Fibroblast of skin of left quadriceps (primary cell): ENCODE measurements at regions not wholly inside any gene's neighbourhood (a gene's known extent, or its start where the extent isn't known, plus 50 kb on each side); places are given as distances from the start of the nearest gene placed in this dataset.

Source experiments
- DNase-seq, 2 experiments: peaks; one replicate each; pipeline ENCODE4 v3.0.0-alpha.2; 2013; ENCODE audit warnings: low read depth in 2 of 2

DNA sequence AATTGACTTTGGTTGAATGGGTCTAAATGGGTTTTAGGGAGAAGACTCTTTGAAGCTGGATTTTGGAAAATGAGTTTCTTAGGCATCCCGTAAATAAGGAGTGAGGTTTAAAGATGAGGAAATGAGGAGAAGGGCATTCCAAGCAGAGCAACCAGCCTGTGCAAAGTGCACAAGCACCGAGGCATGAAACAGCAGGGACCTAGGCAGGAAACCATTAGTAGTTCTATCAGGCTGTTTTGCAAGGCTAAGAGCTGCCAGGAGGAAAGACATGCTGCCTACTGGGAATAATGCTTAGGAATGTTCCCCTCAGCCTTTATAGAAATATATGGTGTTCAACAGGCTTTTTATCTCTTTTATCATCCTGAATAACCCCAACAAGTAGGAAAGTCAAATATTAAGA is 153.1 kb upstream of the FGGY start:
- peak in 1 of 2 experiments; percentile 45 for DNase-seq

DNA sequence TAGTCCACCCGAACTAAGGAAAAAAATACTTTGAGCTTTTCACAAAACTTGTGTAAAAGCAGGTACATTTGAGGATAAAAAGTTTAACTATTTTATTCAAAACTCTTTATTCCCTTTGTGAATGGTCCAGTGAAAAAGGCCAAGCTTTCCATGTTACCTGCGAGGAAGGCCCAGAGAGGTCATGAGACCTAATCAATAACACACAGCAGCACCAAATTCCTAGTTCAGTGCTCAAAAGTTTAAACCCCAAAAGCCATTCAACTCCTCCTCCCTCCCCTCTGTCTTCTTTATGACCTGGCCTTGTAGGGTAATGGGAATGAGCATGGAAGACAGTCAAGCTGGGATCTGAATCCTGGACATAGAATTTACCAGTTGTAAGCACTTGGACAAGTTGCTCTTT is 151.9 kb upstream of the FGGY start:
- DNase-seq: no peak

DNA sequence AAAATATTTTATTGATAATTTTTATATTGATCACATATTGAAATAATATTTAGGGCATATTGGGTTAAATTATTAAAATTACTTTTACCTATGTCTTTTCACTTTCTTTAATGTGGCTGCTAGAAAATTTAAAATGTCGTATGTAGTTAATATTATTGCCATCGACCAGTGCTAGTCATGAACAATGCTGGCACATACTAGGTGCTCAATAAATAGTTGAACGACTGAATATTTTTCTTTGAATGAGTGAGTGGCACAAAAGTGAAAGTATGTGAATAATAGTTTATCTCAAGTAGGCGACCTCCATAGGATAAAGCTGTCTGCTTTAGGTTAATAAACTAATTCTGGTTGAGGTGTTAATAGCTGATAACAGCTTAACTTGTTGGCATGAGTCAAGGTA is 150.8 kb upstream of the FGGY start:
- DNase-seq: no peak

DNA sequence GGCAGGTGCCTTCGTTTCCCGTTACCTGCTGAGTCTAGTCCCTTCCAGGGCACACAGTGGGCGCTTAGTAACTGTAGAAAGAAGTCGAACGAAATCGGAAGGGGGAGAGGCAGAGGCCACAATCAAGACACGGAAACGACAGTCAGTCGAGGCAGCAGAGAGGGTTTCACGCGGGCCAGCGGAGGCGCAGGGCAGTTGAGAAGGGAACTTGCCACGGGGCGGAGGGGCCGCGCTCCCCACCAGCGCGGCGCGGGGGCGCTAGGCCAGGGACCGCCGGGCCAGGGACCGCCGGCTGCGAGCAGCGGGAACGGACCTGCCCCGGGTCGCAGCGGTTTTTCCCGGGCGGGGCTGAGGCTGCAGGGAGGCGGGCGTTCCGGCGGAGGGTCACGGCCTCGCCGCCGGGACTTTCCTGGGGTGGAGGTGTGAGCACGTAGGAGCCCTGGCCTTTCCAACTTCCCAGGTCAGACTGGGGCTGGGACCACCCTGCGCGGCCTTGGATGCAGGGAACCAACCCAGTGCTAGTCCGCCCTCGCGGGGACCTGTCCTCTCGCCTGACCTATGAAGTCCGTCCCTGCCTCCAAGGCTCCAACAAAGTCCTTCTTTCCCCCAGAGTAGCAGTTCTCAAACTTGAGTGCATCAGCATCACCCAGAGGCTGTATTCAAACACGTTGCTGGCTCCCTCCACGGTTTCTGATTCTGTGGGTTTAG is 150.1 kb upstream of the FGGY start:
- no peak for DNase-seq

DNA sequence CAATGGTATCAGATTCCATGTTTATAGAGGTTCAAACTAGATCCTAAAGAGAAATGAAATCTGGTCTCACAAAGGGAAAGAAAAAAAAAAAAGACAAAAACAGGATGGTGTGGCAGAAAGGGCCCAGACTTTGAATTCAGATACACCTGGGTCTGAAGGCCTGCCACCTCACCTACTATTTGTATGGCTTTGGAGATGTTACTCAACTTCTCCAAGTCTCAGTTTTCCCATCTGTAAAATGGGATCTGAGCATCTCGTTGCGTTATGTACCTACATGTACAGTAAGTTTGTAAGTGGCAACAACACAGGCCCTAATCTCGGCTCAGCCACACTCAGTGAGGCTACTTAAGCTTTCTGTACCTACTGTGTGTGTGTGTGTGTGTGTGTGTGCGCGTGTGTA is 147.5 kb upstream of the FGGY start:
- DNase-seq: no peak

DNA sequence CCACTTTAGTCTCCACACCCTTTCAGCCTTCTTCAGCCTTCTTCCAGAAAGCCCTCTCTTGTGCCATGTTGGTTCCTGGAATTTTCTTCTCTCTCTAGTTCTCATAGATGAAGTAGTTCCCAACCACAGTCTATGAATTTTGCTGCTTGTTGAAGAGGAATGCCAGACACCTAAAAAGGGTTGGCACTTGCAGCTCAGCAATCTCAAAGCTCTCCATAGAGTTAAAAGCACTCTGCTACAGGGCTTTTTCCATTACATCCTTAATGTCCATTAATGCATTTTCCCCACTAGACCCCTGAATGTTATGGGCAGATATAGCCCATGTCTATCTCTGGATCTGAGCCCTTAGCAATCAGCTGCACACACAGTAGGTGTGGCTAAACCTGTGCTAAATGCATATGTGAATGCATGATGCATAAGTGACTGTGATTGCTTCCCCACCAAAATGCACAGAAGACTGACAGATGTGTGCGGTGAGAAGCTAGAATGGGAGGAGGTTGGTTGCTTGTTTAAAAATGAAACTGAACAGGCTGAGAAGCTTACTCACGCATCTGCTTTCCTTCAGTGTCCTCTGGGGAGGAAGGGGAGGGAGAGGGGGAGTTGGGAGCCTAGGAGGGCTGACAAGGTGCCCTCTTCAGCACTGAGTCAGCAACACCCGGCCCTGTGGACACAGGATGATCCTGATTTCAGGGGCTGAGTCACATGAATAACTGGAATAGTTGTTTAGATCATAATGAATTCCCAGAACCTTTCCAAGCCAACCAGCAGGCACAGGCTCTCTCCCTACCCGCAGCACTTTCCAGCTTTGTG is 146.1 kb upstream of the FGGY start:
- peak; percentile 99 for DNase-seq

DNA sequence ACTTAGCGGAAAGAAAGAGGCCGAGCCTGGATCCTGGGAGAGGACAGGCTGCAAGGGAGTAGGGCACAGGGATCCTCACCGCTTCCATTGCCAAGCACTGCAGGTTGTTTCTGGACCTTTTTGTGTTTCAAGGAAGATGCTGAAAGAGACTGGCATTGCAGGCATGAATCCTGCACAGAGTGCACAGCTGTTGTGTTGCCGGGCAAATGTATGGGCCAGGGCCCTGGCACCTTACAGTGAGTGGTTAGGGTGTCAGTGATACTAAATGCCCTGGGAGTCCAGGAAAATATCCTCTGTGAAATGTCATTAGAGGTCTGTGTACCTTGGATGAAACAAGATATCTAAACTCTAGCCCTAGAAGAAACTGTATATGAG is 145.5 kb upstream of the FGGY start:
- no peak for DNase-seq

DNA sequence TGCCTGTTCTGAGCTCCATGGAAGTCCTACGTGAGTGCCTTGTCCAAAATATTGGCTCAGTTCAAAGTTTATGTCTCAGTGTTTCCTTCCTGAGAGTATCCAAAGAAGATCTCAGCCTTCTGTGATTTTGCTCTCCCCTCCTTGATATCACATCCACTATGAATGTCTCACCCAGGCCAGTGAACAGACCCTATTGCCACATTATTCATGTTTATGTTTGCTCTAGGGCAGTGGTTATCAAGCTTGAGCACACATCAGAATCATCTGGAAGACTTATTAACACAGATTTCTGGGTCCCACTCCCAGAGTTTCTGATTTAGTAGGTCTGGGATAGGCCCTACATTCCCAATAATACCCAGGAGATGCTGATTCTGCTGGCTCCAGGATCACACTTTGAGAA is 145.0 kb upstream of the FGGY start:
- DNase-seq: no peak

DNA sequence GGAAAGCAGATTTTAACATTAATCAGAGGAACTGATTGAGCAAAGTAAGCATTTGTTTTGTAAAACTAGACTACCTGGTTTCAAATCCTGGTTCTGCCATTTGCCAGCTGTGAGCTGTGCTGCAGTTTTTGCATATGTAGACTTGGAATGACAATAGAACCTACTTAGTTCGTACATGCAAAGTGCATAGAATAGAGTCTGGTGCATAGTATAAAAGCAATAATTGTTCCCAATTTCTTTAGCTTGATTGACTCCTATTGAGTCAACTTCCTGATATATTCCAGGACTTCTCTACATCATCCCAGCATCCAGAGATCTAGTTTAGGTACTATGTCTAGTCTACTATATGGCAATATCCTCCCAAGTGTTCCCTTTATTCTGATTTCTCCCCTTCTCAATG is 144.4 kb upstream of the FGGY start:
- no peak for DNase-seq

DNA sequence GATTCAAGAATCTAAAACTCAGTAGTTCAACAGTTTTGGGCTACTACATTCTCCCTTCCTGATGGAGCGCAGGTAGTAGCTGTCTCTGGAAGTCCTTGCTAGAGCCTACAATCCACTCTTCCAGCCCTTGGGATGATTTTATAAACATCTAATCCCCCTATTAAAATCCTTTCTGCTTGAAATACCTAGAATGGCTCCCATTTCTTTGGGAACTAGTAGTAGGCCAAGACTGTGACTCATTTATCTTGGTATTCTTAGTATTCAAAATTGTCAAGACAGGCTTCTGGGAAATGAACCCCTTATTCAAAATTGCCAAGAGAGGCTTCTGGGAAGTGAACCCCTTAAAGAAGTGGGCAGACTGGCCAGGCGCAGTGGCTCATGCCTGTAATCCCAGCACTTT is 142.5 kb upstream of the FGGY start:
- no peak for DNase-seq

DNA sequence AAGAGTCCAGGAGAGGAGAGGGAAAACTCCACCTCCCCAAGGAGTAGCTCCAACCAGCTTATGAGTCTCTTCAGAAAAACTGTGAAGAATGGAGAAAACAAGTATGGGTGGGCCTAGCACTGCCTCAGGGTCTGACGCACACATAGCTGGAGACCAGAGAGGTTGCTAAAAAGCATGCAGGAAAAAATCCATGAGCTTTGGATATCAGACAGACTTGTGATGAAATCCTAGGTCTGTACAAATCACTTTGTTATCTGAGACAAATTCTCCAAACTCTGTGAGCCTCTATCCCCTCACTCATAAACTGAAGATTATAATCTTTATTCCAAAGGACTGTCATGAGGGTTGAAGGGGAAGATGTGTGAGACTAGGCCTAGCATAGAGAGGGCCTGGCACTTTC is 141.5 kb upstream of the FGGY start:
- DNase-seq: no peak

DNA sequence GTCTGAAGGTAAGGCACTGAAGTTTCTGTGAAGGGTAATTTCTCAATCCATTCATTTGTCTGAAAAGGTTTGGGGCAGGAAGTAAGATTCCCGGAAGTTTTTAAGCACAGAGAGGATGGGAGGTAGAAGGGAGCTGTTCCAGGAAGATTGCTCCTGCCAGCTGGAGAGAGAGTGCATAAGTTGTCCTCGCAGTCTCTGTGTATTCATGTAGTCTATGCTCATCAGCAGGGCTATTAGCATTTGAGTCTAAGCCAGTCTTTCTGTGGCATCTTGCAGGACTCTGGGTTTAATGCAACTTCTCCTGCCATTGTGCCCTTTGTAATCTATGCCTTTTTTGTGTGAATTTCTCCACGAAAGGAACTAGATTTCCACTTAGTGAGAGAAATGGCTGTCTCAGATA is 140.8 kb upstream of the FGGY start:
- no peak for DNase-seq

DNA sequence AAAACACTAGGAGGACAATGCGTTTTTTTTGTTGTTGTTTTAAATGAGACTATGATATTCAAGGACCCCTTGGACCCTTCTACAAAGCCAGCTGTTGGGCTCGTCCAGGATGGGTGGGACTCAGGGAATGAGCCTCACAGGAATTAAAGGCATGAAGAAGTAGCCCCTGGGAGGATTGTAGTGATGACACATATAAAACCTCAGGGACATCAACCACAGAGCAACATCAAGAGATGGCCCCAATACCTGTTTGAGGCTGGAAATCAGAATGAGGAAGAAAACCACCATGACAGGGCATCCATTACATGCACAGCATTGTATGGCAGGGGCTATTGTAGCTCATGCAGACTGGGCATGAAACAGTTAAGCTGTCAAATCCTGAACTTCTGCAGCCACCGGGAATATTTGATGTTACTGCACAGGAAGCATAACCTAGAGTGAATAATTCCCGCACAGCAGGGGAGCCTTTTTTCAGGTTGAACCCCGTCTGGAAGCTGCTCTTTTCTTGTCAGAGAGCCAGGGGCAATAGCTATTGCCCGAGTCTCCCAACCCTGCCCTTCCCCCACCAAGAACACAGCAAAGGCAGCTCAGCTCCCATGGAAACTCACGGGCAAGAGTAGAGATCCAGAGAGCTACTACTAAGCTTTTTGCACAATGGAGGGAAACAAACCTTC is 140.2 kb upstream of the FGGY start:
- DNase-seq: peak; percentile 72 to 79

DNA sequence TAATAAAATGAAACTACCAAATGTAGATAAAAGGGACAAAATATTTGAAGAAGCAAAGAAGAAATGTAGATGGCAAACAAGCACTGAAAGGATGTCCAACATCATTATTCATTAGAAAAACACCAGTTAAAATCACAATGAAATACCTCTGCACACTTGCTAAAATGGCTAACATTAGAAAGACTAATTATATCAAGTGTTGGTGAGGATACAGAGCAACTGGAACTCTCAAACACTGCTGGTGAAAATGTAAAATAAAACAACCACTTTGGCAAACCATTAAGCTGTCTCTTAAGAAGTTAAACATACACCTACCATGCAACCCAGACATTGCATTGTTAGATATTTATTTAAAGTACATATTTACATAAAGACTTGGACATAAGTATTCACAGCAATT is 138.6 kb upstream of the FGGY start:
- no peak for DNase-seq

DNA sequence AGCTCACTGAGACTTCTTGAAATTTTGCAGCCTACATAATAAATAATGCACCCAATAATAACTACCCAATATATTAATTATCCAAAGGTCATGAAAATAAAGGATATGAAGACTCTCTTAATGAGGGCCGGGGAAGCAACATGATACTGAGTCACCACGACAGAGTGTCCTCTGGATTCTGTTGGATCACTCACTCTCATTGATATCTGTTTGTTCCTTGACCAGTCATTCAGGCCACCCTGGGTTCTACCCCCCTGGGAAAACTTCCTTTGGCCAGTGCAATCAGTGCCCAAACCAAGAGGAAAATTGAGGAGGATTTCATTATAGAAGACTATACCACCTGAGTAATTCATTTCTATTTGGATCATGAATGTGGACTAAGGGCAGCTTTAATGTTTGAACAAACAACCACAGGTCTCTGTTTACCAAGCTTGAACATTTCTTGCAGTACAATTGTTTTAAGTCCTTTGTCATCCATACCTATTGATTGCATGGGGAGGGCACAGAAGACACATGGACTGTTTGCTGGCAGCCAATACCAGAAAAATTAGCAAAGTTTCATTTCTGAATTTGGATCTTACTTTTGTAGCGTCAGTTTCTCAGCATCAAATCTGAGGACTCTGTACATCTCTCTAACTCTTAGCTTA is 137.2 kb upstream of the FGGY start:
- DNase-seq: no peak

DNA sequence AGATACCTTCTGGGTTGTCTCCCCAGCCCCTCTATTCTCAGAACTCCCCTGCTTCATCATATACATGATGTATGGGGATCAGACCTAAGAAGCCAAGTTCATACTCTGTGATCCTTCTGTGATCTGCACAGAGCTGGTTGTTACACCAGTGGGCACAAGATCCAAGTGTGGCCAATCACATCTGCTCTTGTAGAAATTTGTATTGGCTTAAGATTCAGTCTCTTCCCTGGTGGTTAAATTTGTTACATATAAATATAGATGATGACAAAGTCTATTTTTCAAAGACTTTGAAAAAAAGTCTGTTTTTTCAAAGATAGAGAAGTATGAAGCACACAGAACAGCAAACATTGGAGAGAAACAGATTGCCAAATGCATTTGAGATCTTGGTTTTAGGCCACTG is 135.8 kb upstream of the FGGY start:
- DNase-seq: no peak

DNA sequence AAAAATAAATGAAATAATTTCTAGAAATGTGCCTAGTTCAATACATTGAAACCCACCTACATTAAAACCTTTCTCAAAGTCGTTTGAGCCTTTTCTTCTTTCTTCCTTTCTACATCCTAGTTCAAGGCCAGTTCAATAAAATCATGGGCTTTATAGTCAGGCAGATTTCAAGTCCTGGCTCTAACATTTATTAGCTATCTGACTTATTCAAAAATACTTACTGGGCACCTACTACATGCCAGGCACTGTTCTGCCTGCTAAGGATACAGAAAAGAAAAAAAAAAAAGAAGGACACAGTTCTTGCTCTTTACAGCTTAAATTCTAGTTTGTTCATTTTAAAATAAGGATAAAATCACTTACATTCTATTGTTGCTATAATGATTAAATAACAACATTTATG is 134.2 kb upstream of the FGGY start:
- no peak for DNase-seq

DNA sequence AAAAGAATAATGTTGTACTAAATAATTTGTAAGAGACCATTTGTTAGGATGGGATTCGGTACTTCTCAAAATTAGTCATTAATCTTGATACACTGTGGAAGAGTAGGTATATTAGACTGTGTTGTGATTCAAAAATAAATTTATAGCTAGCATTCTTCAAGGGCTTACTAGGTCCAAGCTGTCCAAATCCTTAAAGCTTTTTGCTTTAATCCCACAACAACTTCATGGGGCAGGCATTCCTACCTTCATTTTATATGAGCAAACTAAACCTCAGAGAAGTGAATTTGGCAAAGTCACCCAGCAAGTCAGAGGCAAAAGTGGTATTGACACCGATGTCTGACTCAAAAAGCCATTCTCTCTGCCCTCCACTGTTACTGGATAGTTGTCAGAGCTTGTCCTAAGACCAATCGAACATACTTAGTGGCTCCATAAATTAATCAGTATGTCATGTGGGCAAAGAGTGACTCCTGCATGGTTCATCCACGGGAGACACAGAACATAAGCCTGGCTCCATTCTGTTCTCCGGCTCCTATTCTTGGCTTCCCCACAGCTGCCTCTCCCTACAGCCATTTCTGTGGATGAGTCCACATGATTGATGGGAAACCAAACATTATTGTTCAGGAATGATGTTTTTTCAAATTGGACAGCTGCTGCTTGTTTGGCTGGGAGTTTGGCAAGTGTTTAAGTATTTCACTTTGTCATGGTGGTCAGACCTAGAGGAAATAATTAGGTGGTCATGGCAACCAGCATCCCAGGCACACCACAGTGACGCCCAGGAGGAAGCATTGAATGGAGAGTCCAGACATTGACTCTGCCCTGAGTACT is 133.4 kb upstream of the FGGY start:
- DNase-seq: peak; percentile 83 to 85

DNA sequence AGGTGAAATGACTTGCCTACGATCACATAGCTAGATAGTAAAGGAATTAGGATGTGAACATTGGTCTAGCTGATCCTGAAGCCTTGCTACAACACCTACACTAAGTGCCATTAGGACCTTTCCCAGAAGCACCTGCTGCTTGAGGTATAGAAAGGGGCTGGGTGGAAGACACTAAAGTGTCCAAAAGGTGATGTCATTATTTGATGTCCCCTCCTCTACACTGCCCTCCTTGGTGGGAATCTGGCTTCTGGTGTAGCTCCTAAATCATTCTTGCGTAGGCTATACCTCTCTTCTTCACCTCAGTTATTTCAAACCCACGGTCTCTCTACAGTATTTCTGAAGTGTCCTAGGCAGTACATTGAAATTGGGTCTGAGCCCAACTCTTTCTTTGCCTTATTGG is 132.5 kb upstream of the FGGY start:
- no peak for DNase-seq

DNA sequence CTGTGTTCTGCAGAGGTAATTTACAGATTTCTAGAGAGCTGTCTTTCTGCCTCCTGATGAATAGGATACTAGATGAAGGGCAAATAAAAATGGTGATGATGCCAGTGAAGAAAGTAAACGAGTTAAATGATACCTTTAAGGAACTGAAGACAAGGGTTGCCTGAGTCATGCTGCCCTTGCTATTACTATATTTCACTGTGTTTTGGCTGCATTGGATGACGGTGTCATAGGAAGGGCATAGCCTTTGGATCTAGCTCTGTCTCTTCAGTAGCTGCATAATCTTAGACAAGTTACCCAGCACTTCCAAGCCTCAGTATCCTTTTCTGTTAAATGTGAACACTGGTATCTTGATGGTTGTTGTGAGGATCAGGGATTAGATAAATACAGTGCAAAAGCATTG is 131.5 kb upstream of the FGGY start:
- DNase-seq: no peak

DNA sequence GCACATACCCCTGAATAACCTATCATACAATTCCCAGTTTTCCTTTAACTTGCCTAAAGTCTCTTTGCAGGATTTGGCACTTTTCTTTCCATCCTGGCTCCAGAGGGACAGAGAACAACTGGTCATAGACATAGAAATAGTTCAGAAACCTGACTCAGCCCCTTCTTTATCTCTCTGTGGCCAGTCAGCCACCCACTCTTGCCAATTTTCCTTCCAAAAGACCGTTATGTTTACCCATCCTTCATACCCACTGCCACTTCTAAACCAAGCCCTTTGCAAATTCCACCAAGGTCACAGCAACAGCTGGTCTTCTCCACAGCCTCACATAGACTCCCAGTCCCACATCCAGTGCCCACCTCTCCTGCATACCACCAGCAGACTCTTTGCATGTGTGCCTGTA is 127.2 kb upstream of the FGGY start:
- no peak for DNase-seq

DNA sequence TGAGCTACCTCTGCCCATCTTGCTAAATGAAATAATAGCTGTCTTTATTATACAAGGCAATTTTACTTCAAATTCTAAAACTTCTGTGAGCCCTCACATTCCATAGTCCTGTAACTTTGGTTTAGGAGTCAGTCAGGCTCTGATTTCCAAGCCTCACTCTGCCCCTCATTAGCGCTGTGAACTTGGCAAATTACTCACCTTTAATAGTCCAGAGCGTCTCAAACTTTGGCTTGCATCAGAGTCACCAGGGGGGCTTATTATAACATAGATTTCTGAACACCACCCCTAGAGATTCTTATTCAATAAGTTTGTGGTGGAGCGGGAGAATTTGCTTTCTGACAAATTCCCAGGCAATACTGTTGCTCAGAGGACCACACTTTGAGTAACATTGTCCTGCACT is 126.2 kb upstream of the FGGY start:
- DNase-seq: no peak
